ENCODE measurements at regions not wholly inside any gene's neighbourhood (a gene's known extent, or its start where the extent isn't known, plus 50 kb on each side); places are given as distances from the start of the nearest gene placed in this dataset.

DNA sequence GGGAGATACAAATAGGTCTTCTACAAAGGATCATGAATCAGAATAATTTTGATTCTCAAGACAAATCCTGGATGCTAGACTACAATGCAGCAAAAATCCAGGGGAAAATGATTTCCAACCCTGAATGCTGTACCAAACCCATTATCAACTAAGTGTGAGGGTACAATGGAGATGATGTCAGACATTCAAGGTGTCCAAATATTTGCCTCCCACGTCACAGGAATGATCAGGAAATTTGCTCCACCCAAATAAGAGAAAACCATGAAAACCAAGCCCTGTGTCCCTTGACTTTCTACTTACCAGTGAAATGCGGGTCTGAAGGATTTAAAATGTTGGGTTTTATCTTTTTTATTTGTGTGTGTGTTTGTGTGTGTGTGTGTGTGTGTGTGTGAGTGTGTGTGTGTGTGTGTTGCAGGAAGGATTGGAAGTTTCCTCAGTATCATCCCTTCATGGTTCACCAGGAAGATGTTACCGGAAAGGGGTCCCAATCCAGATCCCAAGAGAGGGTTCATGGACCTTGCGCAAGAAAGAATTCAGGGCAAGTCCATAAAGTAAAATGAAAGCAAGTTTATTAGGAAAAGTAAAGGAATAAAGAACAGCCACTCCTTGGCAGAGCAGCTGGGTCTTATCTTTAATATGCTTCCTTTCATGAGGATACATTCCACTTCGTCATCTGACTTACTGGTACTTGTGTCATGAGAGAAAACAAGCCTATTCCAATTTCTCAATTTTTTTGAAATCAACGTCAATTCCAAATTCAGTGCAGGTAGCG, 61.1 kb upstream of the ID2 start:
- WGBS, 3 donors, result 72 to 89% (median 72%) methylated on average over 7 of the region's 7 CpGs
- H3K27ac ChIP-seq (ENCODE audit: low read depth, low read length), result no peak overlapping the region

- WGBS, 3 donors, result 79 to 99% (median 82%) methylated on average over 5 to 7 of the region's 7 CpGs
- H3K27ac ChIP-seq (ENCODE audit: low read depth, low read length), result no peak overlapping the region
Measured at GRCh38 chr2:8622199-8622911, 59.5 kb upstream of the ID2 start.

GRCh38 chr2:8622924-8623465, 58.9 kb upstream of the ID2 start:
- 79 to 85% (median 79%) methylated on average over 12 to 13 of the region's 13 CpGs for WGBS, 3 donors

DNA sequence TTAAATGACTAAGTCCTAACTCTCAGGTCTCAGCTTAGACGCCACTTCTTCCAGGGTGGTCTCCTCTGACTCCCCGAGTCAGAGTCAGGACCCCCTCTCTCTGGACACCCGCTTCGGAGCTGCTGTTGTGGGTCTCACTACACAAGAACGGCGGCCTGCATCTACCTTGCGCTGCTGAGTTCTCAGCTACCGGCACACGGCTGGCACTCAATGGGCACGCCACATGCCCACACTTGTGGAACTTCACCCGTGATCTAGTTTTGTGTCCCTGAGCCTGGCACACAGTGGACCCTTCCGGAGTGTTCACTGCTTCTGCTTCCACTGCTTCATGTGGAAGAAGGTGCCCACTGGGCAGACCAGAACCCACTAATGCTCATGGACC, 58.3 kb upstream of the ID2 start:
- WGBS, 3 donors, result 85 to 91% (median 91%) methylated on average over 12 of the region's 12 CpGs
- no peak overlapping the region for H3K27ac ChIP-seq (ENCODE audit: low read depth, low read length)

More at GRCh38 chr2:8622924-8623465, 58.9 kb upstream of the ID2 start:
- no peak overlapping the region for H3K27ac ChIP-seq (ENCODE audit: low read depth, low read length)

GRCh38 chr2:8623958-8624591, 57.8 kb upstream of the ID2 start:
- H3K27ac ChIP-seq (ENCODE audit: low read depth, low read length), result no peak overlapping the region
- WGBS, 3 donors, result 57 to 79% (median 76%) methylated on average over 11 of the region's 11 CpGs

DNA sequence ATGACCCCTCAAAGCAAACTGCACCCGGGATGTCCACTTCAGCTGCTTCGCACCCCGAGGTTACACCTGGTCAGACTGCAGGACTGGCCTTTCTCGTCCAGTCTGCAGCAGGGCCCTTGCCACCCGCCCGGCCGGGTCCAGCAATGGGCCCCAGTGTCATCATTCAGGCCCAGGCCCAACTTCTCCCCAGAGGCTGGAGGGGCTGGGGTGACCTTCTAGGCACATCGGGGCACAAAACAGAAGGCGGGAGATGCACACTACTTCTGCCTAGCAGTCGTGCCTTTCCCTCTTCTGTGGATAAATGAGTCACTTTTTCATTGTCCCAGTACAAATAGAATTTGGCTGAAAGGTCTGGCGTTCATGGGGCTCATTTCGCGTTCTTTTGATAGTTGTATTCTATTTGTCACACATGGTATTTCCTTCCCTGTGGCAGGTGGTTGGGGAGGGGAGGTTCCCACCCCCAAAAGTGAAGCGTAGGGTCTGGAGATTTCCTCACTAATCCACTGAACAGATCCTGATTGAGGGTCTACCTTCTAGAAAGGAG, 56.9 kb upstream of the ID2 start:
- WGBS, 3 donors, result 63 to 88% (median 84%) methylated on average over 14 of the region's 14 CpGs
- no peak overlapping the region for H3K27ac ChIP-seq (ENCODE audit: low read depth, low read length)

DNA sequence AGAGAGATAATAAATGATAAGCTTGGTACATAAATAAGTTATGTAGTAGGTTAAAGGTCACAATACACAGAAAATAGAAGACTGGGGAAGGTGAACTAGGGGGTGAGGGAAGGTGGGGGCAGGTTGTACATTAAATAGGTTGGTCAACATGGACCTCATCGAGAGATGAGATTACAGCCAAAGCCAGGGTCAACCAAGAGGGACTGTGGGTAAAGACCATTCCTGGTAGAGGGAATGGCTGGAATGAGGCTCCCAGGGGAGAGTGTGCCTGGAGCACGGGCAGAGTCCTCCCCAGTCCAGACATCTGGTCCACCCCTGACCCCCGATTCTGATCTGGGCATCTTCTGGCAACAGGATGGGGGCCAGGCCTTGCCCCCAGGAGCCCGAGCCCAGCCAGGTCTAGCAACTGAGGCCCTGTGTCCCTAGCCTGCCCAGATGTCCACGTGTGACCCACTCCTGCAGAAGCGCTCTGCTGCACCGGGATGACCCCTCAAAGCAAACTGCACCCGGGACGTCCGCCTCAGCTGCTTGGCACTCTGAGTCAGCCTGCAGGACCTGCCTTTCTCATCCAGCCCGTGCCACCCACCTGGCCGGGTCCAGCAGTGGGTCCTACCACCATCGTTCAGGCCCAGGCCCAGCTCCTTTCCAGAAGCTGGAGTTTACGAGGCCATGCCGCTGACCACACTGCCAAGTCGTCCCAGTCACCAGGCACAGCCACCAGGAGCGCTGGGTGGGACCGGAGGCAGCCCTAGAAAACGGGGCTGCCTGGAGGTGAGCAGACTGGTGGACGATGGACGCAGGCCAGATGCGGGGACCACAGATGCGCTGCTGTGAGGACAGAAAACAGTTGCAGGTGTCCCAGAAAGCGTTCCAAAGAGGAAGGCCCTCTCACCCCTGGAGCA, 56.2 kb upstream of the ID2 start:
- WGBS, 3 donors, result 89 to 95% (median 92%) methylated on average over 24 of the region's 24 CpGs
- H3K27ac ChIP-seq (ENCODE audit: low read depth, low read length), result no peak overlapping the region

GRCh38 chr2:8626572-8626971, 55.3 kb upstream of the ID2 start:
- H3K27ac ChIP-seq (ENCODE audit: low read depth, low read length), result no peak overlapping the region
- 90 to 95% (median 95%) methylated on average over 8 of the region's 8 CpGs for WGBS, 3 donors

GRCh38 chr2:8627019-8627691, 54.7 kb upstream of the ID2 start:
- WGBS, 3 donors, result 85 to 91% (median 88%) methylated on average over 20 of the region's 20 CpGs
- no peak overlapping the region for H3K27ac ChIP-seq (ENCODE audit: low read depth, low read length)

- WGBS, 3 donors, result 92 to 95% (median 92%) methylated on average over 14 of the region's 14 CpGs
Measured at GRCh38 chr2:8627692-8628085, 54.2 kb upstream of the ID2 start.

GRCh38 chr2:8628179-8628865, 53.5 kb upstream of the ID2 start:
- H3K27ac ChIP-seq (ENCODE audit: low read depth, low read length), result no peak overlapping the region
- 82 to 85% (median 84%) methylated on average over 14 to 18 of the region's 18 CpGs for WGBS, 3 donors

More at GRCh38 chr2:8627692-8628085, 54.2 kb upstream of the ID2 start:
- no peak overlapping the region for H3K27ac ChIP-seq (ENCODE audit: low read depth, low read length)

- H3K27ac ChIP-seq (ENCODE audit: low read depth, low read length), result no peak overlapping the region
- WGBS, 3 donors, result 89 to 91% (median 89%) methylated on average over 6 of the region's 6 CpGs
Measured at GRCh38 chr2:8628866-8629209, 53.0 kb upstream of the ID2 start.

- no peak overlapping the region for H3K27ac ChIP-seq (ENCODE audit: low read depth, low read length)
- 81 to 90% (median 88%) methylated on average over 4 of the region's 4 CpGs for WGBS, 3 donors
Measured at GRCh38 chr2:8629402-8629801, 52.5 kb upstream of the ID2 start.

DNA sequence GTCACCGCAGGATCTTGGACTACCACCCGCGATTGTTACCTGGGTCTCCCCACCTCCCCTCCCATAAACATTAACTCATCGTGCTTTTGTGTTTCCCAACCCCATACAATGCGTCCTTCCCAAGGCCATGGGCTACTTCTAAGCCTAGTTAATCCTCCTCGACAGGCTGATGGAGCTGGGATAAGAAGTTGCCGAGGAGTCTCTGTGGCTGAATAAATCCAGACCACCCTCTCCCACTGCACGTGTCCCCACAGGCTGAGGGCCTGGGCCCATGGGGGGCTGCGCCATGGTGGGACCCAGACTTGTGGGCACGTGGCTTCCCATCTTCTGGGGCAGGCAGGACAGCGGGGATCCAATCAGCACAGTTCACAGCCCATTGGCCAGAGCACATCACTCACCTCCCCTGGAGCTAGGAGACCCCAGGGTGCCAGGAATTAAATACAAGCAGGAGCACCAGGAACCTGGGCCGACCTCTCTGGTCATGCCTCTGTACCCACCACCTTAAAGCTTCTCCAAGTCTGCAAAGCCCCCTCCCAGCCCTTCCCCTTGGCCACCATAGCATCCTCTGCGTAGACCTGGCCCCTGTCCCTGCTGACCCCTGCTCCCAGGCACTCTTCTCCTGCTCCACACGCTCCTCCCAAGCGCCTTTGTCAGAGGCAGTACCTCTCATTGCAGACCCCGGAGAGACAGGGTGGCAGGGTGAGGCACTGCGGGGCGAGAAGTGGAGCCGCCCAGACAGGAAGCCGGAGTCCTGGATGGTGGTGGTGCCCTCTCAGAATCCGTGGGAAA, 51.0 kb upstream of the ID2 start:
- WGBS, 3 donors, result 84 to 91% (median 84%) methylated on average over 21 of the region's 21 CpGs
- no peak overlapping the region for H3K27ac ChIP-seq (ENCODE audit: low read depth, low read length)

DNA sequence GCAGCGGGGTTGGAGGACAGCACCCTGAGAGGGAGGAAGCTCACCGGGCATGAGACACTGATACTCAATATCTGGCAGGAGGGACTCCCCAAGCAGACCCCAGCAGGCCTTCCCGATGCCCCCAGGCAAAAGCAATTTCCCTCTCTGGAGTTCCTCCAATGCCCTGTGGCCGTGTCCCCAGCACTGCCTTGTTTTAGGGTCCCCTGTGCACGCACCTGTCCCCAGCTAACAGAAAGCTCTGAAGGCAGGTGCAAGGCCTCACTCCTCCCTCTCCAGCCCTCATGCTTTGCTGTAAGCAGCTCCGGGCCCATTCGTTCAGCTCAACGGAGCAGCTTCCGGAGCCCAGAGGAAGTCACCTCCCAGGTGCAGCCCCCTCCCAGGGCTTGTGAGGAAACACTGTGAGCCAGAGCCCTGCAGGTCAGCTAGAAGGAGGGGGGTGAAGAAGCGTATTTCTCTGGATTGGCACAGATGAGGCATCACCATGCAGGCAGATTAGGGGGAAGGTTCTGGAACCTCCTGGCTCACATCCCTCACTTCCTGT, 50.3 kb upstream of the ID2 start:
- WGBS, 3 donors, result 73 to 86% (median 79%) methylated on average over 10 of the region's 10 CpGs
- no peak overlapping the region for H3K27ac ChIP-seq (ENCODE audit: low read depth, low read length)

All from adipose tissue (tissue), 3 donors.